HPDE6-E6E7 (cell line): ENCODE measurements at regions not wholly inside any gene's neighbourhood (a gene's known extent, or its start where the extent isn't known, plus 50 kb on each side); places are given as distances from the start of the nearest gene placed in this dataset.
"Not testable (repeated sequence)": the region's sequence is repeated elsewhere in the genome, so short reads cannot be mapped to it uniquely, and the experiment has no call there.

Experiments
- DNase-seq: peaks from one replicate; pipeline ENCODE4 v3.0.0; 2011; ENCODE audit warnings: missing footprints; ENCODE audit errors: extremely low spot score

DNA sequence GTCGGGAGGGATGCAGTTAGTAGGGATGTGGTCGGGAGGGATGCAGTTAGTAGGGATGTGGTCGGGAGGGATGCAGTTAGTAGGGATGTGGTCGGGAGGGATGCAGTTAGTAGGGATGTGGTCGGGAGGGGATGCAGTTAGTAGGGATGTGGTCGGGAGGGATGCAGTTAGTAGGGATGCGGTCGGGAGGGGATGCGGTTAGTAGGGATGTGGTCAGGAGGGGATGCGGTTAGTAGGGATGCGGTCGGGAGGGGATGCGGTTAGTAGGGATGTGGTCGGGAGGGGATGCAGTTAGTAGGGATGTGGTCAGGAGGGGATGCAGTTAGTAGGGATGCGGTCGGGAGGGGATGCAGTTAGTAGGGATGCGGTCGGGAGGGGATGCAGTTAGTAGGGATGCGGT is 96.2 kb downstream of the BDH1 start:
- not testable (repeated sequence) for DNase-seq

DNA sequence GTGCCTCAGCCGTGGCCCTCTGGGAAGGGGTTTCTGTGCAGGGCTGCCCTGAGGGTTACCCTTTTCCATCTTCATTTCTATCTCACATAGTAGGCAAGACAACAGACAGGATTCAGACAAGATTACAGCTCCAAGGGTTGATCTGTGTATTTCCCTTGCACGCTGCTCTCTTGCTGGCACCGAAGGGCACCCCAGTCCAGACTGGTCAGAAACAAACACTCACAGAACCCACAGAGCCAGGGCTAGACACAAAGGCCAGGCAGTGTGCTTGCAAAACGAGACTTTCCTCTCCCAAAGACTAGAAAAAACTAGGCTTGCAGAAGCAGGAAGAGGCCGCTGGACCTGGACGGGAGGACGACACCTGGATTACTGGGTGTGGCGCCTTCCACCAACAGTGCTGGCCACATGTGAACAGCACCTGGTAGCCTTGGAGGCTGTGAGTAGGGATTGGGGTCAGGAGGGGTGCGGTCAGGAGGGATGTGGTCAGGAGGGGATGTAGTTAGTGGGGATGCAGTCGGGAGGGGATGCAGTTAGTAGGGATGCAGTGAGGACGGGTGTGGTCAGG is 96.8 kb downstream of the BDH1 start:
- no peak for DNase-seq

DNA sequence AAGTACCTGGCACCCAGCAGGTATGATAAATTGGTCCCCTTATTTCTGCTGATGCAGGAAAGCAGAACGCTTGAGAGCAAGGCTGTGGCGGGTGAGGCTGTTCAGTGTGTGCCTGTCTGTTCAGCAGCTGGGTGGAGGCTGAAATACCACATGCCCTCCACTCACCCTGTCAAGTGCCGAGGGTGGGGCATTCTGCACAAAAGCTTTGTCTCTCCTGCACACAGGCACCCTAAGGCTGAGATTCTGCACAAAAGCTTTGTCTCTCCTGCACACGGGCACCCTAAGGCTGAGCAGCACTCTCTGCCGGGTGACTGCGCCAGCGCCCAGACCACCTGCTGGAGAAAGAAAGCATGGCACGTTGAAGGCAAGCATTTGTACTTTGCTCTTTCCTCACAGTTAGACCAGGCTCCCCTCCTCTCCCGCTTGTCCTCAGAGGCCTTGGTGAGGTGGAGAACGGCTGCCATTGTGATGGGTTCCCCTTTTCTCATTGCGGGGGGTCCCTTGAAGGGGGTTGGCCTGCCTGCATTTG is 97.5 kb downstream of the BDH1 start:
- peak; percentile 31 for DNase-seq

DNA sequence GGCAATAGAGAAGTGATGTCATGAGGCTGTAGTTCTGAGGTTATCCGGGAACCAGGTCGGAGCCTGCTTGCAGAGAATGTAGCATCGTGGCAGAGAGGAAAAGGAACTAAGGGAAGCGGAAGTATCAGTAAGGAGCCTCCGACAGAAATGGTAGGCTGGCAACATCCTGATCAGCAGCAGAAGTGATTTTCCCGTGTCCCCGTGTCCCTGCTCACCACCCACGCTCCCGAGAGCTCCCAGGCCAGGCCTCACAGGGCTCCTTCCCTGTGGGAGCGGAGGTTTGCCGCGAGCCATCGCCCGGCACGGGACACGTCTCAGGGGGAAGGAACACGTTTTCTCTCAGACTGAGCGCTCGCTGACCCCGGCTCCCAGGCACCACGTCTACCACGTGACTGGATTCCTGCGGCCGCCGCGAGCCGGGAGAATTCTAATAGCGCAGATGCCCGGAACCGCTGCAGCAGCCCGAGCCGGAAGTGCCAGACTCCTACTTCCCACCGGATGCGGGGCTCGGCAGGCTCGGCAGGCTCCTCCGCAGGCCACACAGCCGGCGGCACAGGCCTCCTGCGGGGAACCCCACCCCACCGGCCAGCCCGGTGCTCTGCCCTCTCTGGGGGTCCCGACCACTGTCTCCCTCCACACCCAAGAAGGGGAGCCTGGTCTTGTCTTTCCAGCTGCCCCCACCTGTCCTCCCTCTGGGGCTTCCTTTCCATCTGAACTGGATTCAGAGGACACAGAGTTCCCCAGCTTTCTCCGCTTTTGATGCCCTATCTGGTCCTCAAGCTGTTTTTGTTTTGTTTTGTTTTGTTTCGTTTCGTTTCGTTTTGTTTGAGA is 99.3 kb downstream of the BDH1 start:
- peak; percentile 66 for DNase-seq

DNA sequence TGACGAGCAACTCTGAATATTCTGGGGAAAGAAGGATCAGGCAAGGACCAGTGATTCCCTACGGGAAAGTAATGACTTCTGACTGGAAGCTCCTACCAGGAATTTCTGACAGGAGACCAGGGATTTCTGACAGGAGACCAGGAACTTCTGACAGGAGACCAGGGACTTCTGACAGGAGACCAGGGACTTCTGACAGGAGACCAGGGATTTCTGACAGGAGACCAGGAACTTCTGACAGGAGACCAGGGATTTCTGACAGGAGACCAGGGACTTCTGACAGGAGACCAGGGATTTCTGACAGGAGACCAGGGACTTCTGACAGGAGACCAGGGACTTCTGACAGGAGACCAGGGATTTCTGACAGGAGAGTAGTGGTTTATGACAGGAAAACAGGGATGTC is 100.9 kb downstream of the BDH1 start:
- DNase-seq: not testable (repeated sequence)

DNA sequence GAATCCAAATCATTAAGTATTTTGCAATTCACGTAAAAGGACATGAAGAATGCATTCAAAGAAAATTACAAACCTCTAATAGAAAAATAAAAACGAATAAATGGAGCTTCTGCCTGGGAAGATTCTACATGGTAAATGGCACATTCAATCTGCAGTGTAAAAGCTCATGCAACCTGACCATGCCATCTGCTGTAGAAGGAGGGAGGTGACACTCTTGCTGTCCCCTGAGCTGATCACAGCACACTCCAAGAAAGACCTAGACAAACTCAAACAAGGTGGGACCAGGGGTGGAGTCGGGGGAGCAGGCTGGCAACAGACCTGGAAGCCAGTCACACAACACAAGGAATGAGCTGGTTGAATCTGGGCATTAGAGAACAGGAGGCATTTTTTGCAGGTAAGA is 101.8 kb downstream of the BDH1 start:
- DNase-seq: peak; percentile 26

DNA sequence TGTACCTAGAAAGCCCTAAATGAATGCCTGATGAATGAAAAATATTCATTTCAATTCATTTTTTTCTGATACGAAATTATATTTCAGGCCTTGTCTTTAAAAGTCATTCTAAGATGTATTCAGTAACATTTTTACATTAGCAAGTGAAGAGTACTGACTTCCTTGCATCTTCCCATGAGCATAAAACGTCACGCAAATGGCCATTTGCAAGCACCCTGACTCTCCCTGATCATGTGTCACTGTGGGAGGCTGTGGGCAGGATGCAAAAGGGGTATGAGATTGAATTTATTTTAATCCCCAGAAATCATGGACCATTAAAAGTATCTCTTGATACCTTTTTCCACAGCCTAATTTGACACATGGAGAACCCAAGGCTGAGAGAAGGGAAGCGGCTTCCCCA is 105.0 kb downstream of the BDH1 start:
- DNase-seq: no peak

DNA sequence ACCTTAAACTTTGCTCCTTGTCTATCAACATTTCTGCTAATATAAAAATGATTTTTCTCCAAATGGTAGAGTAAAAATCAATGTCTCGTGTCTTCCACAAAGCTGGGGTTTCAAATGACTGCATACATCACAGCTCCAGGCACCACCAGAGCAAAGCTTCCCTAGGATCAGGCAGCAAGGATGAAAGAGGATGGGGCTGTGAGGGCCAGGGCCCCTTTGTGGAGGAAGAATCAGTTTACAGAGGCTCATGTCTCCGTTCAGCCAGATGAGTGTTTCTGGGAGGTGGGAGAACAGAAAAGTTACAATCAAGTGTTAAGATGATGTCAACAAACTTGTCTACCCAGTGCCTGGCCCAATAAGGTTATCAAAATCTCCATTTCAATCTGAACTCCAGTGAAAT is 105.5 kb downstream of the BDH1 start:
- DNase-seq: no peak

DNA sequence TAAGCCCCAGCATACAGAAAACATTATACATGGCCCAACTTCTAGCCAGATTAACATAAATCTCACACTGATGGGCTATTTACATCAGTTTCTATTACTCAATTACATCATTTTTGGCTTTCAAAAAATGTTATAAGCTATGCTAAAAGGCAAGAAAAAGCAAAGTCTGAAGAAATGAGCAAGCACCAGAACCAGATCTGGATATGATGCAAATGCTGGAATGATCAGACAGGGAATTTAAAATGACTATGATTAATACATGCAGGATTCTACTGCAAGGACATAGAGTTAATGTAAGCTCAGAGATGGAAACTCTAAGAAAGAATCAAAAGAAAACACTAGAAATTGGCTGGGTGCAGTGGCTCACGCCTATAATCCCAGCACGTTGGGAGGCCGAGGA is 106.6 kb downstream of the BDH1 start:
- not testable (repeated sequence) for DNase-seq

DNA sequence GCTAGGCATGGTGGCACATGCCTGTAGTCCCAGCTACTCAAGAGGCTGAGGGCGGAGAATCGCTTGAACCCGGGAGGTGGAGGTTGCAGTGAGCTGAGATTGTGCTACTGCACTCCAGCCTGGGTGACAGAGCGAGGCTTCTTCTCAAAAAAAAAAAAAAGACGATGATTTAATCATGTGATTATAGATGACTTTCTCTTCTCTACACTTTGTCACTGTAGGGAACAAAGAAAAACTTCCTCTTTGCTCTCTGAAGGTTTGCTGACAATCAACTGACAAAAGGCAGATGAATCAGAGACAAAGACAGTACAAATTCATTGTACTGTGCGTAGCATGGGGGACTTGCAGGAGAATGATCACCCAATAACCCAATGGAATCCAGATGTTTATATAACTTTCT is 108.0 kb downstream of the BDH1 start:
- DNase-seq: not testable (repeated sequence)

DNA sequence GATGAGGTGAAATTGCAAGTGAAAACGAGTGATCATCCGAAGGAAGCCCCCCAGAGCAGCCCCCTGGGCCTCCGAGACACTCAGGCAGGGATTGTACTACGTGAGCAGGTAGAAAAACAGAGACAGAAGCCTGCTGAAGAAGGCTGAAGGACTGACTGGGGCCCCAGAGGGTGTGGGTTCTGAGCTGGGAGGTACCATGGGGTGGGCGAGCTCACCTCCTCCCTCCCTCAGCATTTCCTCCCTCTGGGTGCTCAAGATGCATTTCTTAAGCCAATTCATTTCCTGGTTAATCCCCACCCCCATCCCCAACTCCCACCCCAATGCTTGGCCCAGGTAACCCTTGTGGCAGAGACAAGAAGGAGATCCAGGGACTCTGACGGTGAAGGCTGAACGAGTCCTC is 108.7 kb downstream of the BDH1 start:
- no peak for DNase-seq

DNA sequence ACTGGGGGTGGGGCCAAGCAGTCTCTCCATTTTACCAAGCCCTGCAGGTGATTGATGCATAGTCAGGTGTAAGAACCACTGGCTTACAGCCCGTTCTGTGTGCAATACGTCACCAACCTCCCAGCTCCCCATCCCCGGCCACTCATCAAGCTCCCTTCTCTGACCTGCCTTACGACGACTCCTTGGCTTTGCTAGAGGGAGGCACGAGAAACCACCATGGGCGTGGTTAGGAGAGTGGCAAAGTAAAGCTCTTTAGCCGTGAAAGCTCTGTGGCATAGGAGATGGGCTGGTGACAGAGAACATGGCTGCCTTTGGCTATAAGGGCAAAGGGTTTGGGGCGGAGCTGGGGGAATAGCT is 109.1 kb downstream of the BDH1 start:
- no peak for DNase-seq

DNA sequence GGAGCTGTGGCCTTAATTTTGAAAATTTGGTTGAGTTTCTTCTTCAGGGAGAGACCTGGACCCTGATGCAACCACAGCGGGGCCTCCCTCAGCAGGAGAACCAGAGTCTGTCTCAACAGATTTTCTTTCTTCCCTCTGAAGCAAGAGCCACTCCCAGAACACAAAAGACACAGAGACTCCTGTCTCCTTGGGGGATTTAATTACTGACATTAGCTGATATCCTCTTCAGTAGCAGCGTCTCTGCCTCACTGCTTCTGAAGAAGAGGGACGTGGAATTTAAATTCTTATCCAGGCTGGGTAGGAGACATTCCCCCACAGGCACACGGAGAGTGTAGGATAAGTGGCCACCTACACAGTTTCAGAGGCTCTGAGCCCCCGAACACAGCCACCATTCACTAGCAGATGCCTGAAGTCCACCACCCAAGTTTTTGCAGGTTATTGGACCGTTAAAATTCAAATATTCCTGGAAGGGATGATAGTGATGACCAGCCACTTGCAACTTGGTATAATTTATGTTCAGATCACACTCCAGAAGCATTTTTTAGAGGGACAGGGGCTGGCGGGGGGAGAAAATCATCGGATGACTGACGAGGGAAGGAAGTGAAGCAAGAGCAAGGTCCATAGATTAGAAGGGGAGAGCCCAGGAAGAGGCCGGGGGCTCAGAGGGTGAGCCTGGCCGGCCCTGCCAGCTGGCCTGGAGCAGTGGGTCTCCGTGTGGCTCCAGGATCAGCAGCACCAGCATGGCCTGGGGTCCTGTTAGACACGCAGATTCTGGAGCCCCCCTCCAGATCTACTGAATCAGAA is 109.7 kb downstream of the BDH1 start:
- no peak for DNase-seq

DNA sequence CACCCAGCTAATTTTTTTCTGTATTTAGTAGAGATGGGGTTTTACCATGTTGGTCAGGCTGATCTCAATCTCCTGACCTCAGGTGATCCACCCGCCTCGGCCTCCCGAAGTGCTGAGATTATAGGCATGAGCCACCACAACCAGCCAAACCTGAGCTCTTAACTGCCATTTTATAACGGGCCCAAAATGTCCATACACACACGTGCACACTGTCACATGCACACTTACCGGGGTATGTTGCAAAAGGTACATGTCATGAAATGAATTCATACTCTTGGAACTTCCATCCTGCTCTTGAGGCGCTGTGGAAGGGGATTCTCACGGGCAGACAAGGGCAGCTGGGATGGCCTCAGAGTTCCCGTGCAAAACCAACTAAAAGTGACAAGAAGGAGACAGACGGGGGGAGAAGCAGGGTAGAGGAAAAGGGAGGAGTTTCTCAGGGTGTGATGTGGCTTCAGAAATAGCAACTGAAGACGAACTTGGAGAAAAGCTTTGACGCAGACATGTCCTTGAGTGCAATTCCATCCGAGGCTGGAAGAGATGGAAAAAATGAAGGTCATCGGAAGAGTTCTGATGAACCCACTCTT is 110.9 kb downstream of the BDH1 start:
- DNase-seq: no peak

DNA sequence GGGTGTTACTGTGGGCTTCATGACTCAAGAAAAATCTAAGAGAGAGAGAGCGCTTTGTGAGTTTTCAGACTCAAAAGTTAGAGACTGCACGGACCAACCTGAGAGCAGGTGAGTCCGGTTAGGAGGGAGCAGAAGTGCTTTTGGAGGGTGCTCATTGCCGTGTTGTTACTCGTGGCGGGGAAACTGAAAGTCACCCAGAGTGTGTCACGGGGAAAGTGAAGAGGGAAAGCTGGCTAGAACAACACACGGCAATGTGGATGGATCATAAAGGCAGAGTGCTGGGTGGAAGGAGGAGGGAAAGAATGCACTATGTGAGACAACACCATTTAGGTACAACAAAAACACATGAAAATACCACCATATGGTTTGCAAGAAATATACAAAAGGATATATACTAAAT is 112.3 kb downstream of the BDH1 start:
- DNase-seq: no peak

DNA sequence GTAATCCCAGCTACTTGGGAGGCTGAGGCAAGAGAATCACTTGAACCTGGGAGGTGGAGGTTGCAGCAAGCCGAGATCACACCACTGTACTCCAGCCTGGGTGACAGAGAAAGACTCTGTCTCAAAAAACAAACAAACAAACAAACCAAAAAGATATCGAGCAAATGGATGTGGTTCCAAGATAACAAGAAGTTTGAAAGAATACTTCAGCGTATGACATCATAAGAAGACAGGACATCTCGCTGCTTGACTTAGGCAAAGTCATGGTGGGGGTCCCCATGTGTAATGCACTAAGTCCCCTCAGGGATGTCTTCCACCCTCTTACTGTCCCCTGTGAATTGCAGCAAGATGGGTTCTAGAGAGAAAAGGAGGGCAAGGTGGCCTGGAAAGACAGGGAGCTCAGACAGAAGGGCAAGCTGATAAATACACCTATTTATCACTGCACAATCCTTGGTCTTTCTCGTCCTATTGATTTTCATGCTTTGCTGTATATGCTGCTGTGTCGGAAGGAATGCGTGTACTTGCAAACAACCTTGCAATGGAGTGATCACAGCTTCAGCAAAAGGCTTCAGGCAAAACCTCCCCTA is 115.0 kb downstream of the BDH1 start:
- DNase-seq: no peak

DNA sequence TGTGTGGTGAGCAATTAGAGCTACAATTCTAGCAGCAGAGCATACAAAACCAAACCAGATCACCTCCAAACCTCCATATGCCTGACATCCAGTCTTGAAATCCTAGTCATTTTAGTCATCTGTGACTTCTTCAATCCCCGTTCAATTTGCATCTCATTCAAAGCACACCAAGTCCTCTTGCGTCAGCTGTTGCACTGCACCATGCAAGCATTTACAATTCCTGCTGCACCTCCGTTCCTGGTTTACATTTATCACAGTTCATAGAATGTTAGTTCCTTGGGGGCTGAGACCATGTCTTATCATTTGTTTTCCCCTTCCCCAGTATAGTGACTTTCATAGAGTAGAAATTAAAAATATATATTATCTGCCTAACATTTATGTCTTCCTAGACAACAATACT is 116.9 kb downstream of the BDH1 start:
- DNase-seq: no peak

DNA sequence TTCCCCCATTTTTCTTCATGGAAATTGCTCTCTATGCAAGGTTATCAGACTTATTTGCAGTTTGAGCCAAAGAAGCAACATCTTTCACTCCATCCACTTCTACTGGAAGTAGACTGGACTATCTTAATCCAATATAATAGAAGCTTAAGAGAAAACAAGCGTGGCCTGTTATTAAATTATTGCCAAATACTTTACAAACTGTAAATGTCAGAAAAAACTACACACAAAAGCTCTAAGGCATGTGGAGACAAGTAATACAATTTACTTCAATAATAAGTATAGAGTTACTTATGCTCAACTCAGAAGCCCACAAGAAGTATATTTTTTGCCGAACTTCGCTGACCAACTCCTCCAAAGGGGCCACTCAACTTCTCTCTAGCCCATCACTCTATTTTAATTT is 120.3 kb downstream of the BDH1 start:
- no peak for DNase-seq

DNA sequence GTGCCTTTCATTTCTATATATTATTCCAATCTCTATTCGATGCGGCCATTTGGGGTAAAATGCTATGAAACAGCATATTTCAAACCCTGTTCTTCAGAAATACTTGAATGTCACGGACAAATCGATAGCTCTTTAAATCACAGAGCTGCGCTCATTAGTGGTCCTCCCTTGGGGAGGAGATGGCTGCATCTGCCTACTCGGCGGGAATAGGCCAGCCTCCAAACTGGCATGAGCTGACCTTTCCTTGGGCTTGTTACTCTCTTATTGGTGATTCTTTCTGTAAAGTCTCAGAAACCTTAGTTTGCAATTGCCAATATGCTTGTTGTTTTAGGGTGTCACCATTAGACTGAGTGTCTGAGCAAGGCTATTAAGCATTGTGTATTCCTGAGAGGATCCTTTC is 120.9 kb downstream of the BDH1 start:
- no peak for DNase-seq

DNA sequence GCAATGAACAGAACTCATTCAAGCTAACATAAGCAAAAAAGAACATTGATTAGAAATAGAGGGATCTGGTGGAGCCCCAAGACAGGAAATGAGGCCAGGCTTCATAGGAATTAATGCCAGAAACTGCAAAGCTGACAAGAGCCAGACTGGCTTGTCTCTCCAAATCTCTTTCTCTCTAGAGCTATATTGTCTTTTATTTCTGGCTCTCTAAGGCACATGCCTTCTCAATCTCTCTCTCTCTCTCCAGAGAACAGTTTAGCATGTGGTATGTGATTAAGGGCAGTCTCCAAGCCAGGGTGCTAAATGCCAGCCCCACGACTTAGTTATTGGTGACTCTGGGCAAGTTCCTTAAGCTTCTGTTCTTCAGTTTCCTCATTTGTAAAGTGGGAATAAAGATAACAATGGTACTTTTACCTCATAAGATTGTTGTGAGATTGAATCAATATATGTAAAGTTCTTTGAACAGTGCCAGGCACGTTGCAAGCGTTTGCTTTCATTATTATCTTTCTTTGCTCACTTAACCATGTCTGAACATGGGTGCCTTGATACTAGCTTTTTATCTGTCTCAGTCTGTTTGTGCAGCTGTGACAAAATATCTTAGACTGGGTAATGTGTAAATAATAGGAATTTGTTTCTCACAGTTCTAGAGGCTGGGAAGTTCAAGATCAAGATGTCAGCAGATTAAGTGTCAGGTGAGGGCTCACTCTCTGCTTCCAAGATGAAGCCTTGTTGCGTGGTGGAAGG is 123.2 kb downstream of the BDH1 start:
- no peak for DNase-seq

DNA sequence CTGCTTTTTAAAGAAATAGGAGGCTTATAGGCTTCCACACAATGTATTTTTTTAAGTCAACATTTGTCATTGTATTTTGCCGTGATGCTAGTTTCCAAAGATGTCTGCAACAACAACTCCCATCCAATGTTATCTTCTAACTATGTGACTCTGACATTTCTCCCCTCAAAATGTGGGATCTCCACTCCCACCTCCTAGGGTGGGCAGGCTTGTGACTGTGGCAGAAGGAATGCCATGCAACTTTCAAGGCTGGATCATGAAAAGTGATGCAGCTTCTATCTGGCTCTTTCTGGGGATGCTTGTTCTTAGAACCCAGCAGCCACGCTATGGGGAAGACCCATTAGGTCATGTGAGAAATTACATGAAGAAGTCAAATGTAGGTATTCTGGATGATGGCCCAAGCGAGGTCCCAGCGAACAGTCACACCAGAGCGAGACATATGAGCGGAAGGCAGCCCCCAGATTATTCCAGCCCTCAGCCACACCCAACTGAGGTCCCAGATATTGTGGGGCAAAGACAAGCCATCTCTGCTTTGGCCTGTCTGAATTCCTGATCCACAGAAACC is 124.3 kb downstream of the BDH1 start:
- DNase-seq: no peak
